ENCODE measurements at regions not wholly inside any gene's neighbourhood (a gene's known extent, or its start where the extent isn't known, plus 50 kb on each side); places are given as distances from the start of the nearest gene placed in this dataset.

DNA sequence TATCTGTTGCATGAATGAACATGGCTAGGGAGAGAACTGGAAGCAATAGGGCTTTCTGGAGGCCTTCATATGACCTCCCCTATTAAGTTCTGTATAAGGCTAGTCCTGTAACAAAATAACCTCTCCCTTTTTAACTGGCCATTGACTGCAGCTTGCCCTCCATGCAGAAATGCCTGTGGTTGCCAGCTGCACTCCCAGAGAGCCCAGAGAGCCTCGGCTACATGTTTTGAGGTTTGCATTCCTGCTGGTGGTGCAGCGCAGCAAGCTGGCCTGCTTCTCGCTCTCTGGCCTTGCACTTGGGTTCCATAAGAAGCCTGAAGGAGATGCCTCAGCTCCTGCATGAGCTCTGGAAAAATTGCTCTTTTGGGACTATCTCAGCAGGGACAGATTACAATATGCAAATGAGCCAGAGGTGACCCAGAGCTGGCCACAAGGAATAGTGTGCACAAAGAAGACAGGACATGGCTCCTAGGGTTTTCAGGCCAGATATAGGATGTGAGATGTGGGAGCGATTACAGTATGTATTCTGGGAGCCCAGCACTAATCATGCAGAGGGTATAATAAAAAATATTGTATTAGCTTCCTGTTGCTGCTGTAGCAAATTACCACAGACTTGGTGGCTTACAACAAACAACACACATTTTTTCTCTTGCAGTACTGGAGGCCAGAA, 186.7 kb downstream of the INSIG2 start:
- no peak for DNase-seq

- no peak for DNase-seq
Measured at GRCh38 chr2:118272391-118272790, 184.1 kb downstream of the INSIG2 start.

- no peak for DNase-seq
Measured at GRCh38 chr2:118269408-118270051, 181.3 kb downstream of the INSIG2 start.

DNA sequence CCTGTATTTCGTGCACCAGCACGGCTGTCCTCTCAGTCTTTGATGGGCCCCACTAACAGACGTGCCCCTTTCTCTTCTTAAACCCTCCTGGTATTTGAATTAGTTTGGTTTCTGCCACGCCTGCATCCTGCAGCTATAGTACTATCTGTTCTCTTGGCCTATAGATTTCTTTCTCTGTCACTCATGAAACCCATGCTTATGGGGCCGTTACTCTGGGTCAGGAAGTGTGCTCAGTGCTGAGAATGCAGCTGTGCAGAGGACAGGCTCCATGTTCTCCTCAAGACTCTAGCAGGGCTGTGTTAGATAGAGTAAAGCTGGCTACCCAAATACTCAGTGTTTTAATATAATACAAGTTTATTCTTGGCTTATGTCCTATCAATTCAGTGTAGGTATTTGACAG, 180.0 kb downstream of the INSIG2 start:
- DNase-seq, result no peak

- peak; percentile 30 for DNase-seq
Measured at GRCh38 chr2:118265873-118266455, 177.7 kb downstream of the INSIG2 start.

DNA sequence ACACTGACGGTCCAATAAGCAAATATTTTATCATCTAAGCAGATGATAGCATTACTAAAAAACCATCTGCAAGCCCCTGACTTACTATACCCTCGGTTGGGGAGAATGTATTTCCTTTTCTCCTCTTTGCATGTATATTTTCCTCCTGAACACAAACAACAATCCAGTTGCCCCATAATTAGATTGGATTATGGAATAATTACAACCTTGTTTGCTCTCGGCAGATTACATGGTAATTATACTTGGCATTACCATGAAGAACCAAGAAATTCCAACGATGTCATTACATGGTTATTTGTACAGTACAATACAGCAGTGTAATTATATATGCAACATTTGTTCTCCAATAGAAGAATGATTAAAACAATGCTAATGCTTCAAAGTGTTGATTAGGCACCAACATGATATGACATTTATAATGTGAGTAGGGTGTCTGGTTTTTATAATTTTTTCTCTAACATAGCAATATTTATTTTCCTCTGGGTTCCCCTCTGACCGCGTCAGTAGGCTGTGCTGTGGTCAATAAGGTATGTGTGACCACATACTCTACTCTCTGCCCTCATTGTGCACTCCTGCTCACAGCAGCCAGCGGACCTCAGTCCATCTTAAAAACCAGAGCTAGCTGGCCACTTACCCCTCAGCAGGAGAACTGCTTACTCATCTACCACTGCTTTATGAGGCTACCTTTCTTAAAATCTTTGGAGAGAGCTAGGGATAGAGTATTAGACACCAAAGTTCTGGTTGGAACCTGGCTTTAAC, 176.1 kb downstream of the INSIG2 start:
- no peak for DNase-seq

GRCh38 chr2:118257696-118258095, 169.4 kb downstream of the INSIG2 start:
- no peak for DNase-seq

DNA sequence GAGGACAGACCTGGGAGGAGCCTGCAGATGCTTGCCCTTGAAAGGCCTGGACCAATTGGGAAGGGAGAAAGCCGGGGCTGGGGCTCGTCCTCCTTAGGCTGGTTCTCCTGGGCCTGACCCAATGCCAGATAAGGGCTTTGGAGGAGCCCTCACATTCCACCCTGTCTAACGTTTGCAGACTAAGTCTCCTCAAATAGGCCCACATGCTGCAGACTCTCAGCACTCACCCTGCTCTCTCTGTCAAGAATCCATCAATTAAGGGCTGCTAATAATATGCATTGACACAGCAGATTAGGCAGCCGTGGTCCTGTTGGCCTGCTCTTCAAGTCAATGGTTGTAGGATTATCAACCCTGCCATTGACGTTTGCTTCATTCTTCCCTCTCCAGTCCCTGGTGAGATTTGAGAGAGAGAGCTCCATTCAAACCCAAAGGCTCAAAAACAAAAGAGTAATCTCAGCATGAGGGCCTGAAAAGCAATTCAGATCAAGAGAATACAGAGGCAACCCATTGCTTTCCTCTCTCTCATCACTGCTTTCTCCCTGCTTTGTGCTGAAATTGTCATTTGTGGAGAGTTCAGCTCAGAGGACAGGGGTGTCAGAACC, 167.6 kb downstream of the INSIG2 start:
- no peak for DNase-seq

GRCh38 chr2:118255301-118255700, 167.0 kb downstream of the INSIG2 start:
- DNase-seq, result no peak

DNA sequence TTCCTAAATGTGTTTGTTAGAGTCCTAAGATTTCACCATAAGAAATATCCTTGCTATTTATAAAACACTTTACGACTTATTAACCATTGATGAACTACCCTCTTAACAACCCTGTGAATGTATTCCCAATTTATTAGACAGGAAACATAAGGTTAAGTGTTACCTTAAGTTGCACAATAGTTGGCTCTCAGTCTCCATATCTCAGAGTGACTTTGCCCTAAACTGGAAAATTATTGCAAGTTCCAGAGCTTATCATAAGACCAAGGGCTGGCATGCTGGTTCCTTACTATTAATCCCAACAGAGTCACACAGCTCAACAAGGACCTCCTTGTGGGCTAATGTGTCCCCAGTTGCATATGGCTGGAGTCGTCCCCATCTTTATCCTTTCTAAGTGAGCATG, 165.8 kb downstream of the INSIG2 start:
- DNase-seq, result no peak

GRCh38 chr2:118251427-118251826, 163.2 kb downstream of the INSIG2 start:
- peak; percentile 21 for DNase-seq

DNA sequence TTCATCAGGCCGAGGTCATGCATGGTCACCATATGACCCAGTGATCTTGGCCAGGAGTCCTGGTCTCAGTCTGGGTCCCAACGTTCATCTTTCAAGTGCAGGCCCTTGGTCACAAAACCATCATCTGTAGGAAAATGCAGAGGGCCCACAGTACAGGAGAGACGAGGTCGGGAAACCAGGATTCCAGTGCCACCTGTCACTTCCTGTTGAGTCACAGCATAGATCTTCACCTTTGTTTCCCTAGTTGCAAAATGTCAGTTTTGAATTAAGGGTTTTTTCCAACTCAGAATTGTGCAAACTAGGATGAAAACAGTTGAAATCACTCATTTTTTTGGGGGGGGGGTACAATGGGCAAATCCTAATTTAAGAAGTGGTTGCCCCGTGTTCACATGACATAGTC, 162.2 kb downstream of the INSIG2 start:
- DNase-seq, result no peak

- DNase-seq, result no peak
Measured at GRCh38 chr2:118250001-118250400, 161.7 kb downstream of the INSIG2 start.

GRCh38 chr2:118249531-118249930, 161.3 kb downstream of the INSIG2 start:
- DNase-seq, result no peak

DNA sequence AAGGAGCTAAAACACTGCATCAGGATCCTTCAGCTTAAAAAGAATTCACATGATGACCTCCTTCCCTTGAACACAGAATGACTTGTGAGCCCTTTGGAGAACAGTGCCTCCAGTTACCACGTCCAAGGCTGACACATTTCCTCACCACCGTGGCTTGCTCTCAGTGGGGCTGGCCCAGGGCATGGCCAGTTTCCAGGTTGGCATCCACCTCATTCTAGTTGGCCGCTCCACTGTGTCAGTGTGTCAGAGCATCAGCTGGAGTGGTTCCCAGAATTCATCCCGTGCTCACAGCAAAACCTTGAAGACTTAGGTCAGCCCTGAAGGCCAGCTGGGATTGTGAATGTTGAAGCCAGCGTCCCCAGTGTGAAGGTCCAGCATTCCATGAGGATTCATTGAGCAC, 158.5 kb downstream of the INSIG2 start:
- DNase-seq, result no peak

DNA sequence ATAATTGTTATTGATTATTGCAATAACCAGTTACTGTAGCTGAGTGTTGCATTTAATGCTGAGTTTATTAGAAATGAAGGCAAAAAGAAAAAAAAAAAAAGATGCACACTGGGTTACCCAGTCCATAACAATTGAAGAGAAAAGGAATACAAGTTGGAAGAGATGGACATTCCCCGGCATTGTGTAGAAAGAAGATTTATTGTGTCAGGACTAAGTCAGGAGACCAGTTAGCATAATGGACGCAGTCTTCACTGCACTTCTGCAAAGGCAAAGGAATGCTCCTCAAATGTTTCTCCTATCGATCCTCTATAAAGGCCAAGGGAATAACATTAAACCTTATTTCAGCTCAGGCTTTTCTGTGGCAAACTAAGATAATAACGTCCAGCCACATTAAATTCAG, 157.8 kb downstream of the INSIG2 start:
- no peak for DNase-seq

GRCh38 chr2:118244686-118245085, 156.4 kb downstream of the INSIG2 start:
- DNase-seq, result no peak

DNA sequence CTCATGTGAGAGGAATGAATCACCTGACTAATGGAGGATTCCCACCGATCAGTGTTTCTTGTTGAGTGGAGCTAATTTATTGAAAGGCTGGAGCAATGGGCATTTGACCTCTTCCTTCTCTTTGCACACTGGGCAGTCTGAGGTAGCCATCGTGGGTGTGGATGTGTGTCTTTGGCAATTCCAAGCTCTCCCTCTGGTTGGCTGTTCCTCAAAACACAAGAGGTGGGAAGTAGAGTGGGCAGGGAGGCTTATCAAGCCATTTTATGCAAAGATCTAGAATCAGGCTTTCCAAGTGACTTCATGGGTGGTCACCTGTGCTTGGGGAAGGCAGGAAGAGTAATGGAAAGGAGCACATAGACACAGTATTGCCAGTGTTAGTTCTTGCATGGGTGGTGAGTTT, 154.8 kb downstream of the INSIG2 start:
- DNase-seq, result no peak

- DNase-seq, result no peak
Measured at GRCh38 chr2:118242216-118242615, 153.9 kb downstream of the INSIG2 start.

GRCh38 chr2:118241128-118241527, 152.9 kb downstream of the INSIG2 start:
- DNase-seq, result no peak

DNA sequence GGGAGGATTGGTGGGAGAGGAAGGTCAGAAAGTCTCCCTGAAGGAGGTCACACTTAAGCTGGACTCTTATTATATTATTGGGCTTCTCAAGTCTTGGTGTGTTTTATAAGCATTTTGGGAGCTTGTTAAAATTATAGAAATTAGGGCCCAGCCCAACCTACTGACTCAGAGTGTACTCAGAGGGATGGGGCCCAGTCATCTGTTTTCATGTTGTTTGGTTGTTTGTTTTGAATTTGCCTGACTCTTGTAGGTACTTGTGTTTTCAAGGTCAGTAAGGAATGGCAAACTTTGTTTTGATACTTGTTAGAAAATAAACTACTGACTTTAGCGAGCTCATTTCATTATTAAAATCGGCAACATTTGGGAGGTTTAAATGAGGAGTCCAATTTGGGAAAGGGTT, 152.0 kb downstream of the INSIG2 start:
- DNase-seq, result no peak

- no peak for DNase-seq
Measured at GRCh38 chr2:118239284-118239683, 151.0 kb downstream of the INSIG2 start.

- DNase-seq, result no peak
Measured at GRCh38 chr2:118237451-118237850, 149.2 kb downstream of the INSIG2 start.
